IMR-90 (cell line): ENCODE measurements at regions not wholly inside any gene's neighbourhood (a gene's known extent, or its start where the extent isn't known, plus 50 kb on each side); places are given as distances from the start of the nearest gene placed in this dataset.

Source experiments
- ATAC-seq: fragments of 200-7000 bp; cut with Tn5 transposase; 2 replicates; pipeline ENCODE4 v1.9.1; 2020; ENCODE audit warnings: low read depth, mild to moderate bottlenecking, moderate library complexity
- BruUV-seq: library from RNA; stranded (reverse); fragments of 400-500 nt; replicated peaks from 2 replicates; lab custom pipeline; 2021; lab: Mats Ljungman, UMichigan
- CTCF ChIA-PET: fragments of 300-600 bp; formaldehyde crosslinking; extraction: SDS; loops from one replicate; lab custom pipeline; 2021; ENCODE audit warnings: antibody characterized with exemption; lab: Yijun Ruan, JAX
- POLR2A ChIA-PET: fragments of 300-600 bp; sonication (Branson Sonifier 250); formaldehyde crosslinking; loops from one replicate; lab custom pipeline; 2022; ENCODE audit warnings: antibody characterized with exemption; ENCODE audit not compliant: unreplicated experiment; lab: Charles Lee
- DNase-seq: peaks from one replicate; pipeline ENCODE4 v3.0.0; 2013
- H2AFZ ChIP-seq: replicated peaks from 2 replicates; pipeline ENCODE3; 2013; ENCODE audit warnings: low read length, mild to moderate bottlenecking; ENCODE audit not compliant: poor library complexity
- H2AK5ac ChIP-seq: 2 replicates; pipeline ENCODE4 v1.6.1; 2013; ENCODE audit warnings: low read depth, low read length, inconsistent platforms
- H2AK9ac ChIP-seq: replicated peaks from 2 replicates; pipeline ENCODE3; 2013; ENCODE audit warnings: mild to moderate bottlenecking, low read depth, low read length, moderate library complexity; ENCODE audit not compliant: poor library complexity
- H2BK120ac ChIP-seq: 2 replicates; pipeline ENCODE4 v1.6.1; 2013; ENCODE audit warnings: low read depth, low read length, inconsistent platforms
- H2BK15ac ChIP-seq: 3 replicates; pipeline ENCODE4 v1.6.1; 2013; ENCODE audit warnings: low read depth, low read length, inconsistent platforms
- H2BK20ac ChIP-seq: 2 replicates; pipeline ENCODE4 v1.6.1; 2013; ENCODE audit warnings: low read depth, mild to moderate bottlenecking, inconsistent platforms, low read length, moderate library complexity
- H2BK5ac ChIP-seq: 2 replicates; pipeline ENCODE4 v1.6.1; 2013; ENCODE audit warnings: mild to moderate bottlenecking, low read depth, low read length, inconsistent platforms; ENCODE audit not compliant: poor library complexity, severe bottlenecking
- H3K14ac ChIP-seq: replicated peaks from 2 replicates; pipeline ENCODE4 v1.6.1; 2013; ENCODE audit warnings: low read depth, low read length, inconsistent platforms
- H3K18ac ChIP-seq: 2 replicates; pipeline ENCODE4 v1.6.1; 2013; ENCODE audit warnings: low read depth, low read length, control low read depth
- H3K23ac ChIP-seq: 2 replicates; pipeline ENCODE4 v1.6.1; 2013; ENCODE audit warnings: low read depth, low read length, inconsistent platforms
- H3K27ac ChIP-seq: 2 replicates; pipeline ENCODE4 v1.5.1; 2013; ENCODE audit warnings: mild to moderate bottlenecking, control low read depth, low read length; ENCODE audit not compliant: insufficient read depth
- H3K27me3 ChIP-seq: 2 replicates; pipeline ENCODE4 v1.6.1; 2013; ENCODE audit warnings: low read length; ENCODE audit not compliant: control insufficient read depth, insufficient read depth
- H3K36me3 ChIP-seq: 2 replicates; pipeline ENCODE4 v1.6.1; 2013; ENCODE audit warnings: low read length, mixed read lengths; ENCODE audit not compliant: control insufficient read depth, insufficient read depth
- H3K4ac ChIP-seq: 2 replicates; pipeline ENCODE4 v1.6.1; 2013; ENCODE audit warnings: low read depth, low read length, inconsistent platforms
- H3K4me1 ChIP-seq: 2 replicates; pipeline ENCODE4 v1.6.1; 2013; ENCODE audit warnings: low read length, mixed read lengths; ENCODE audit not compliant: control insufficient read depth, insufficient read depth
- H3K4me2 ChIP-seq: 2 replicates; pipeline ENCODE4 v1.6.1; 2013; ENCODE audit warnings: low read depth, mild to moderate bottlenecking, control low read depth, low read length, moderate library complexity
- H3K4me3 ChIP-seq: 2 replicates; pipeline ENCODE4 v1.5.1; 2013; ENCODE audit warnings: low read depth, mild to moderate bottlenecking, control low read depth, low read length, moderate library complexity; ENCODE audit not compliant: insufficient read depth
- H3K56ac ChIP-seq: 2 replicates; pipeline ENCODE4 v1.6.1; 2013; ENCODE audit warnings: low read length, inconsistent platforms; ENCODE audit not compliant: insufficient read depth; ENCODE audit errors: extremely low read depth
- H3K79me1 ChIP-seq, 2 experiments: 2 replicates each; pipeline ENCODE4 v1.6.1; 2013; ENCODE audit warnings: low read length in 2 of 2, inconsistent platforms in 1 of 2, low read depth in 1 of 2
- H3K9ac ChIP-seq: 2 replicates; pipeline ENCODE4 v1.6.1; 2013; ENCODE audit warnings: low read depth, low read length, control low read depth
- H3K9me1 ChIP-seq: 2 replicates; pipeline ENCODE4 v1.6.1; 2013; ENCODE audit warnings: low read length, inconsistent platforms; ENCODE audit not compliant: insufficient read depth
- H3K9me3 ChIP-seq: 2 replicates; pipeline ENCODE4 v1.6.1; 2013; ENCODE audit warnings: low read length; ENCODE audit not compliant: control insufficient read depth, insufficient read depth
- H4K20me1 ChIP-seq: 2 replicates; pipeline ENCODE4 v1.6.1; 2013; ENCODE audit warnings: low read length, inconsistent platforms; ENCODE audit not compliant: insufficient read depth
- H4K5ac ChIP-seq: 2 replicates; pipeline ENCODE4 v1.6.1; 2013; ENCODE audit warnings: mild to moderate bottlenecking, low read depth, low read length, control low read depth
- H4K8ac ChIP-seq, 2 experiments: 2 replicates each; pipeline ENCODE4 v1.6.1; 2013; ENCODE audit warnings: low read depth in 2 of 2, low read length in 2 of 2, control low read depth in 1 of 2, inconsistent platforms in 1 of 2
- H4K91ac ChIP-seq: 2 replicates; pipeline ENCODE4 v1.6.1; 2013; ENCODE audit warnings: low read depth, low read length, inconsistent platforms; ENCODE audit not compliant: insufficient read depth
- BHLHE40 ChIP-seq: fragments of 150-350 bp; IDR thresholded peaks from 2 replicates; pipeline ENCODE4 v1.6.1; 2016; ENCODE audit warnings: mild to moderate bottlenecking, low read depth, low read length
- CHD1 ChIP-seq: IDR thresholded peaks from 2 replicates; pipeline ENCODE4 v1.6.1; 2012; ENCODE audit warnings: low read depth, low read length, improper control_type of control experiment
- CTCF ChIP-seq: conservative IDR thresholded peaks from 2 replicates; pipeline ENCODE4 v1.5.1; 2012; ENCODE audit warnings: mild to moderate bottlenecking, low read depth, low read length, improper control_type of control experiment
- ELK1 ChIP-seq: fragments of 150-350 bp; IDR thresholded peaks from 2 replicates; pipeline ENCODE4 v1.6.1; 2016; ENCODE audit warnings: low read depth, mild to moderate bottlenecking, low read length, moderate library complexity, borderline replicate concordance
- MAZ ChIP-seq: IDR thresholded peaks from 2 replicates; pipeline ENCODE4 v1.6.1; 2012; ENCODE audit warnings: low read depth, mild to moderate bottlenecking, low read length, improper control_type of control experiment, moderate library complexity, borderline replicate concordance
- MXI1 ChIP-seq: IDR thresholded peaks from 2 replicates; pipeline ENCODE4 v1.6.1; 2012; ENCODE audit warnings: low read depth, mild to moderate bottlenecking, low read length, moderate library complexity, borderline replicate concordance
- RAD21 ChIP-seq: IDR thresholded peaks from 2 replicates; pipeline ENCODE4 v1.6.1; 2012; ENCODE audit warnings: low read length, improper control_type of control experiment
- RCOR1 ChIP-seq: IDR thresholded peaks from 2 replicates; pipeline ENCODE4 v1.6.1; 2012; ENCODE audit warnings: mild to moderate bottlenecking, low read length, improper control_type of control experiment; ENCODE audit not compliant: insufficient replicate concordance
- RFX5 ChIP-seq: IDR thresholded peaks from 2 replicates; pipeline ENCODE4 v1.8.0; 2012; ENCODE audit warnings: low read depth, mild to moderate bottlenecking, low read length, moderate library complexity
- SMC3 ChIP-seq: fragments of 150-350 bp; IDR thresholded peaks from 2 replicates; pipeline ENCODE4 v1.6.1; 2016; ENCODE audit warnings: low read depth, mild to moderate bottlenecking, antibody characterized with exemption, low read length, moderate library complexity
- USF2 ChIP-seq: fragments of 150-350 bp; IDR thresholded peaks from 2 replicates; pipeline ENCODE4 v1.6.1; 2017; ENCODE audit warnings: mild to moderate bottlenecking, antibody characterized with exemption, low read length, low read depth
- WGBS, 2 experiments: methylation state at CpG; one replicate each; pipeline versions ENCODE4 v1.1.5 to v1.1.7; 2013; ENCODE audit warnings: missing lambda C conversion rate in 2 of 2; ENCODE audit not compliant: insufficient read length in 1 of 2; ENCODE audit errors: extremely low coverage in 2 of 2; 5-methylcytosine and 5-hydroxymethylcytosine counted together
- dilution Hi-C: fragments of 300-500 bp; cut with HindIII; formaldehyde crosslinking; loops from one replicate; pipeline ENCODE4 v1.14.3; 2018; ENCODE audit warnings: low sequenced_read_pairs; ENCODE audit not compliant: unreplicated experiment
- in situ Hi-C: fragments of 300-500 bp; cut with MboI; formaldehyde crosslinking; loops from 3 replicates; pipeline ENCODE4 v1.14.3; 2019; ENCODE audit warnings: low sequenced_read_pairs, inconsistent platforms, mixed read lengths
- intact Hi-C: fragments of 100-400 bp; cut with micrococcal nuclease; formaldehyde crosslinking; loops from 2 replicates; pipeline ENCODE4 v1.10.0; 2022

DNA sequence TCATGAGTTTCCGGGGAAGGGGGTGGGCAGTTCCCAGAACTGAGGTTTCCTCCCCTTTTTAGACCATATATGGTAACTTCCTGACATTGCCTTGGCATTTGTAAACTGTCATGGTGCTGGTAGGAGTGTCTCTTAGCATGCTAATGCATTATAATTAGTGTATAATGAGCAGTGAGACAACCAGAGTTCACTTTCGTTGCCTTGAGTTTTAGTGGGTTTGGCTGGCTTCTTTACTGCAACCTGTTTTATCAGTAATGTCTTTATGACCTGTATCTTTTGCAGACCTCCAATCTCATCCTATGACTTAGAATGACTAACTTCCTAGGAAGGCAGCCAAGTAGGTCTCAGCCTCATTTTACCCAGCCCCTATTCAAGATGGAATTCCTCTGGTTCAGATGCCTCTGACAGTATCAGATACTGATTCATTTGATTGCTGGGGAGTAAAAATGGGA lies 447.3 kb downstream of the XIRP2 start:
- no peak; the same call in 1 of the 2 replicates for ATAC-seq
- H3K9me1 ChIP-seq = 0 out of 2 replicates have a peak, but pooled peaks cover 3% of the 10 kb centered on the region

More for the DNA sequence above, 447.3 kb downstream of the XIRP2 start:
- Histone ChIP-seq H3K79me1 (no peaks in the 10 kb centered on the region), H3K23ac (no peak overlapping the region), H2BK120ac (no peak overlapping the region), H2BK15ac (no peak overlapping the region), H4K20me1 (no peaks in the 10 kb centered on the region), H3K18ac (no peak overlapping the region), H2BK20ac (no peak overlapping the region), H3K4me3 (no peak overlapping the region), H3K27me3 (no peaks in the 10 kb centered on the region), H3K9me3 (no peaks in the 10 kb centered on the region; the same call in 1 of the 2 replicates), H2BK5ac (no peak overlapping the region), H2AK9ac (no peak overlapping the region), H3K4me1 (no peaks in the 10 kb centered on the region), H2AK5ac (no peak overlapping the region), H3K9ac (no peak overlapping the region), H3K27ac (no peak overlapping the region), H3K4ac (no peak overlapping the region), H2AFZ (no peak overlapping the region), H4K91ac (no peak overlapping the region), H3K36me3 (no peaks in the 10 kb centered on the region), H3K14ac (no peak overlapping the region), H3K4me2 (no peak overlapping the region), H4K8ac (no peak overlapping the region), H3K56ac (no peak overlapping the region), H4K5ac (no peak overlapping the region)
- dilution Hi-C loops = no loop called here
- DNase-seq = peak; percentile 71
- intact Hi-C loops = loop anchor here (5.0 kb wide), 1 partner anchor 317 kb away; no protein-coding TSS in a partner anchor
- in situ Hi-C loops = no loop called here
- WGBS, 2 experiments = no CpG with 5 or more reads among the region's 2 CpGs
- no TSS peak for BruUV-seq
- TF ChIP-seq RFX5 = no peak
- TF ChIP-seq CTCF = no peak
- no peak for TF ChIP-seq USF2
- TF ChIP-seq ELK1 = no peak
- no peak for TF ChIP-seq MXI1
- no peak for TF ChIP-seq RCOR1
- no peak for TF ChIP-seq BHLHE40
- no peak for TF ChIP-seq MAZ
- no peak for TF ChIP-seq CHD1
- TF ChIP-seq SMC3 = no peak
- no peak for TF ChIP-seq RAD21
- ChIA-PET CTCF (no interaction called here), POLR2A (no interaction called here)
